Activated CD4-positive, alpha-beta T cell treated with anti-CD3 and anti-CD28 coated beads for 24 hours (primary cell): ENCODE measurements at regions not wholly inside any gene's neighbourhood (a gene's known extent, or its start where the extent isn't known, plus 50 kb on each side); places are given as distances from the start of the nearest gene placed in this dataset.
"Not testable (repeated sequence)": the region's sequence is repeated elsewhere in the genome, so short reads cannot be mapped to it uniquely, and the experiment has no call there.

Experiments
- DNase-seq, 2 donors: peaks; one replicate each; pipeline ENCODE4 v3.0.0-alpha.2; 2020; ENCODE audit warnings: low read depth in 2 of 2

DNA sequence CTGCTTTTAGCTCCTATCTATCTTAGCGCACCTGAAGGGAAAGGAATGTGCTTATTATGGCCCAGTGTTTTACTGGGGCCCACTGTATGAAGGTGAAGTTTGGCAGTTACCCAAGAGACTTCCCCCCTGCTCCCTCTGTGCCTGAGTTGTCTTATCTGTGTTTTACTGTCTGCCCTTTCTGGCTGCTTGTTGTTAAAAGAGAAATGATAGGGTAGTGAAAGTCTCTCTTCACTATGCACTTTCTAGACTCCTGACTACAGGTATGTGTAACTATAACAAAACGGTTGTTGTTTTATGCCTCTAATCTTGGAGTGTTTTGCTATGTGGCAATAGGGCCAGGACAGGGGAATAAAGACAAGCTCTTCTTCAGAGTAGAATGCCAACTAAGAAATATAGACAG is 326.9 kb downstream of the KIF20B start:
- DNase-seq = no peak

DNA sequence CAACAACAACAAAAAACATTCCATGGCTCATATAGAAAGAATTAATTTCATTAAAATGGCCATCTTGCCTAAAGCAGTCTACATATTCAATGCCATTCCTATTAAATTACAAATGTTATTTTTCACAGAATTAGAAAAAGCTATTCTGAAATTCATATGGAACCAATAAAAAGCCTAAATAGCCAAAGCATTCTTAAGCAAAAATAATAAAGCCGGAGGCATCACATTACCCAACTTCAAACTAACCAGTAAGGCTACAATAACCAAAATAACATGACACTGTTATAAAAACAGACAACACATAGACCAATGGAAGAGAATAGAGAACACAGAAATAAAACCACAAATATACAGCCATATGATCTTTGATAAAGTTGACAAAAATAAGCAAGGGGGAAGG is 330.4 kb downstream of the KIF20B start:
- DNase-seq = no peak

- DNase-seq = no peak
Measured at GRCh38 chr10:90032519-90032918, 331.1 kb downstream of the KIF20B start.

- DNase-seq = not testable (repeated sequence)
Measured at GRCh38 chr10:90034862-90035261, 333.5 kb downstream of the KIF20B start.

- no peak for DNase-seq
Measured at GRCh38 chr10:90041585-90041984, 340.2 kb downstream of the KIF20B start.

DNA sequence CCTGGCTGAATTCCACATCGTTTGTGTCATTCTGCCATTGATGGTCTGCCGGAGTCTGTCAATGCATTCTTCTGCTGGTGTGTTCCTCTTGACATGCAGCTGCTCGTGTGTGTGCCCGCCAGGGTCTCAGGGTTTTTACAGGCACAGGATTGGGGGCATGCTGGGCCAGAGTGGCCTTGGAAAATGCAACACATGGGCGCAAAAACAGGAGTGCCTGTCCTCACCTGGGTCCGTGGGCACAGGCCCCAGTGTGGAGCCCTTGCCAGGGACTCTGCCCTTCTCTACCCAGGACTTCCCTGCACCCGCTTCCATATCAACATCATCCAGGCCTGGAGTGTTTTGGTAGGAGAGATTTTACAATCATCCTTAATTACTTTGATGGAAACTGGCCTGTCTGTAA is 340.7 kb downstream of the KIF20B start:
- no peak for DNase-seq

- no peak for DNase-seq
Measured at GRCh38 chr10:90047243-90047729, 345.9 kb downstream of the KIF20B start.

- no peak for DNase-seq
Measured at GRCh38 chr10:90051053-90051452, 349.7 kb downstream of the KIF20B start.

GRCh38 chr10:90051474-90051873 is 350.1 kb downstream of the KIF20B start:
- no peak for DNase-seq

GRCh38 chr10:90062786-90063185 is 361.4 kb downstream of the KIF20B start:
- no peak for DNase-seq

GRCh38 chr10:90064295-90064694 is 362.9 kb downstream of the KIF20B start:
- DNase-seq = no peak

DNA sequence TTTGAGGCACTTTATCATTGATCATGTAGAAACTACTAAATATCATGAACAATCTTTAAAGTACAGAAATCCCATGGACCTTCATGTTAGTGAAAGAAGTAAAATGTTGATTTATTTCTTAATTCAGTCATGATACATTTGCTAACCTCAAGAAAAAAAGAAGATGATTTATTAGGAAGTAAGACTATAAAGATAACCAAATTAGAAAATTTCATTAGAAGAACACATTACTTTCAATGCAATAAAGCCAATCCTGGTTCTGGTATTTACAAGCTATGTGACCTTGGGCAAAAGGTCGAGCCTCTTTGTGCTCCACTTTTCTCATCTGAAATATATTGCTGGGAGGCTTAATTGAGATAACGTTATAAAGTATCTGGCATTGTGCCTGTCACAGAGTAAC is 365.0 kb downstream of the KIF20B start:
- DNase-seq = no peak

DNA sequence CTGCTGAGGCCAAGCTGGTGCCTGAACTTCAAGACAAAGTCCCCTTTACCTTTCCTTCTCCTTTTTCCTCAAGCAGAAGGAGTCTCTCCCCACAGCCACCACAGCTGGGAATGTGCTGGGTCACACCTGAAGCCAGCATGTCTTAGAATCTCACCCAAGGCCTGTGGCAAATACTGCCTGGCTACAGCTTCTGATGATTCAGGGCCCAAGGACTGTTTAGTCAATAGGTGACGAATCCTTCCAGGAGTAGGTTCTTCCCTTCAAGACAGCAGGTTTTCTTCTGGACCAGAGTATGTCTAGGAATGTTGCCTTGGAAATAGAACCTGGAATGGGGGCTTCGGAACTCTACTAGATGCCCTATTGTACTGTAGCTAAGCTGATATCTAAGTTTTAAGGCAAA is 374.6 kb downstream of the KIF20B start:
- no peak for DNase-seq

GRCh38 chr10:90079819-90080218 is 378.4 kb downstream of the KIF20B start:
- no peak for DNase-seq

GRCh38 chr10:90086606-90087190 is 385.3 kb downstream of the KIF20B start:
- DNase-seq = not testable (repeated sequence)

DNA sequence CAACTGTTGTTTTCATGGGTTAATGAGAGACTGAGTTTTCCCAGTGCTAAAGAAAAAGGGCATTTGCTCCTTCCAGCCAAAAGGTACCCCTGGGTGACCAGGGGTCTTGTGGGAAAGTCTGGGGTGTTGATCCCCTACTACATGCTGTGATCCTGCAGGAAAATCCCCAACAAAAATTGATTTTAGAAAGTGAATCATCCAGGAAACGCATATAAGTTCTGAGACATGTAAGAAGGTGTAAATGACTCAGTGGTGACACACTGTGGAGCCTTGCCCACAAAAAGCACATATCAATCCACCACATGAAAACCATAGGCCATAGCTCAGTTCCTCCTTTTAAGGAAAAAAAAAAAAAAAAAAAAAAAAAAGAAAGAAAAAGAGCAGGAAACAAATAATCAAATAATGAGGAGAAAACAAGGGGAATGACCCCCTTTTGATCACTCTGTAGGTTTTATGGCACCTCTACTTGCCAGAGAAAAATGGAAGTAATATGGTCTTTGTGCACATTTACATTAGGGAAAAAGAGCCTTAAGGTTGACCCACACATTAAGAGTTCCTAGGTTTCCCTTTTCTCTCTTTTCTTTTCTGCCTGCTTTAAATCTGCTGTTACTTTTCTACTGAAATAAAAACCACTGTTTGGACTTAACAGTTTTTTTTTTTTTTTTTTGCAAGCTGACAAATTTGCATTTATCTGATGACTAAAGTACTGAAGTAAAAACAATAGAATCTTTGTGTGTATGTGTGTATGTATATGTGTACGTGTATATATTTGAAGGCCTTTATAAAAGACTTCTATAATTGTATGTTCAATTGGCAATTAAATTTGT is 386.0 kb downstream of the KIF20B start:
- DNase-seq = no peak

DNA sequence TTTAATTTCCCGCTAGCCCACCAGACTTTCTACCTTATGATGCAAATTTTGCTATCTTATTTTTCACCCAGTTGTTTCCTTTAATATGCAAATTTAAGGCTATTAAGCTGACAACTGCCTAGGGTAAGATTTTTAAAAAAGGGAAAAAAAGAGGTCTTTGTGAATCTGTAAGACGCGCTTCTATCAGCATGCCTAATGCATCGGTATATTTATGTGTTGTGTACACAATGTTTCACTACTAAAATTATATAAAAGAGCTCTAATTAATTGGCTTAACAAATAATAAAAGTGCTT is 386.6 kb downstream of the KIF20B start:
- no peak for DNase-seq

GRCh38 chr10:90089719-90090118 is 388.3 kb downstream of the KIF20B start:
- DNase-seq = no peak

- DNase-seq = no peak
Measured at GRCh38 chr10:90096196-90096595, 394.8 kb downstream of the KIF20B start.

- DNase-seq = not testable (repeated sequence)
Measured at GRCh38 chr10:90107581-90107980, 406.2 kb downstream of the KIF20B start.

DNA sequence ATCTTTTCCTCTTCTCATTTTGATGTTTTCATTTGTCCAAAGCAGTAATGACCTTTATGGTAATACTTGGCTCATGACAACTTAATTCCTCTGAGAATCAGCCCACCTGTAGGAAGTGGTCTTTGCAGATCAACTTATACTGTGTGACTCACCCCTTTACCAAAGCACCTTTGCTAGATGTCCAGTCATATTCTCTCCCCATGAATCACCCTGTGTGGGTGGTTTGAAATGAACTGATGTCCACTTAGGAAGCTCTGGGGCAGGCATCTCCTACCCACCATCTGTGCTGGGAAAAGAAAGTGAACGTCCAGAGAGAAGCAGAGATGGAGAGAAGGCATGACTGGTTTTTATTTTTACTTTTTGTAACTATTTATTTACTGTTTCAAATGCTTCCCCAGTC is 410.3 kb downstream of the KIF20B start:
- DNase-seq = no peak

DNA sequence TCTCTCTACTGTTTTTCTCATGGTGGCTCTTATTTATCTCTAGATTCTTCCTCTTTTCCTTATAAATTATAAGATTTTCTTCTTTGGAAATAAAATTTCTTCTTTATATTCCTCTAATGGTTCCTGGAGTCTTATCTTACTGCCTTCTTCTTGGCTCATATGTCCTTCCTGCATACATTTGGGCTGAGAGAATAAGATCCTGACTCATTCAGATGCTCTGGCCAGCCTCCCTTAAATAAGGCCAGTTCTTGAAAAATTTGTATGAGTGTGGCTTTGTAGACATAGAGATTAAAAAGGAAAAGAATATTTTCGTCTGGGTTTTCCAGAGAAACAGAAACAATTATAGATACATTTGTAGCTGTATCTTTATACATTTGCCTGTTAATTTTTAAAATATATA is 411.3 kb downstream of the KIF20B start:
- no peak for DNase-seq

DNA sequence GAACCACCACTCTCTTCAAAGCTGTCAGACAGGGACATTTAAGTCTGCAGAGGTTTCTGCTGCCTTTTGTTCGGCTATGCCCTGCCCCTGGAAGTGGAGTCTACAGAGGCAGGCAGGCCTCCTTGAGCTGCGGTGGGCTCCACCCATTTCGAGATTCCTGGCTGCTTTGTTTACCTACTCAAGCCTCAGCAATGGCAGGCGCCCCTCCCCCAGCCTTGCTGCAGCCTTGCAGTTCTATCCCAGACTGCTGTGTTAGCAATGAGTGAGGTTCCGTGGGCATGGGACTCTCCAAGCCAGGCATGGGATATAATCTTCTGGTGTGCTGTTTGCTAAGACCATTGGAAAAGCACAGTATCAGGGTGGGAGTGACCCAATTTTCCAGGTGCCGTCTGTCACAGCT is 417.2 kb downstream of the KIF20B start:
- DNase-seq = not testable (repeated sequence)
